Osteocyte (in vitro differentiated cells): ENCODE measurements at regions not wholly inside any gene's neighbourhood (a gene's known extent, or its start where the extent isn't known, plus 50 kb on each side); places are given as distances from the start of the nearest gene placed in this dataset.

Source experiments
- DNase-seq: peaks from one replicate; pipeline ENCODE4 v3.0.0; 2021; ENCODE audit warnings: mixed read lengths; ENCODE audit not compliant: unreplicated experiment; ENCODE audit errors: extremely low spot score
- H3K27ac Mint-ChIP-seq: one replicate; pipeline ENCODE4 v1.8.0; 2021; ENCODE audit warnings: mild to moderate bottlenecking, mixed read lengths; ENCODE audit not compliant: unreplicated experiment
- H3K27me3 Mint-ChIP-seq: one replicate; pipeline ENCODE4 v1.8.0; 2021; ENCODE audit warnings: mixed read lengths; ENCODE audit not compliant: unreplicated experiment
- H3K36me3 Mint-ChIP-seq: one replicate; pipeline ENCODE4 v1.8.0; 2021; ENCODE audit warnings: mixed read lengths; ENCODE audit not compliant: unreplicated experiment
- H3K4me1 Mint-ChIP-seq: one replicate; pipeline ENCODE4 v1.8.0; 2021; ENCODE audit warnings: mixed read lengths; ENCODE audit not compliant: unreplicated experiment
- H3K4me3 Mint-ChIP-seq: one replicate; pipeline ENCODE4 v1.8.0; 2021; ENCODE audit warnings: mild to moderate bottlenecking, moderate library complexity, mixed read lengths; ENCODE audit not compliant: unreplicated experiment
- H3K9me3 Mint-ChIP-seq: one replicate; pipeline ENCODE4 v1.8.0; 2021; ENCODE audit warnings: mixed read lengths; ENCODE audit not compliant: unreplicated experiment
- CTCF ChIP-seq: fragments of 200-600 bp; sonication (generic); IDR thresholded peaks from 2 replicates; pipeline ENCODE4 v1.5.0; 2021; ENCODE audit warnings: antibody characterized with exemption, mild to moderate bottlenecking, moderate library complexity

GRCh38 chr15:87753539-87753938 lies 503.0 kb downstream of the NTRK3 start:
- H3K27me3 Mint-ChIP-seq = peaks cover 5% of the 10 kb centered on the region

GRCh38 chr15:87752250-87752951 lies 504.1 kb downstream of the NTRK3 start:
- DNase-seq = no peak
- Mint-ChIP-seq H3K4me3 (no peak overlapping the region), H3K36me3 (no peaks in the 10 kb centered on the region), H3K27ac (peak overlapping the region; percentile 16), H3K27me3 (peaks cover 5% of the 10 kb centered on the region), H3K4me1 (peaks cover 24% of the 10 kb centered on the region), H3K9me3 (no peaks in the 10 kb centered on the region)
- no peak for TF ChIP-seq CTCF

More at GRCh38 chr15:87753539-87753938, 503.0 kb downstream of the NTRK3 start:
- Mint-ChIP-seq H3K4me3 (no peak overlapping the region), H3K4me1 (peaks cover 24% of the 10 kb centered on the region), H3K9me3 (no peaks in the 10 kb centered on the region), H3K27ac (no peak overlapping the region), H3K36me3 (no peaks in the 10 kb centered on the region)
- TF ChIP-seq CTCF = no peak
- no peak for DNase-seq

- Mint-ChIP-seq H3K4me3 (no peak overlapping the region), H3K27ac (no peak overlapping the region), H3K9me3 (no peaks in the 10 kb centered on the region), H3K27me3 (no peaks in the 10 kb centered on the region), H3K4me1 (peaks cover 20% of the 10 kb centered on the region), H3K36me3 (no peaks in the 10 kb centered on the region)
- TF ChIP-seq CTCF = no peak
- no peak for DNase-seq
These were observed 508.1 kb downstream of the NTRK3 start for GRCh38 chr15:87748483-87748882.

GRCh38 chr15:87747087-87747486 lies 509.5 kb downstream of the NTRK3 start:
- no peak for DNase-seq
- Mint-ChIP-seq H3K27ac (no peak overlapping the region), H3K4me3 (no peak overlapping the region), H3K27me3 (no peaks in the 10 kb centered on the region), H3K36me3 (no peaks in the 10 kb centered on the region), H3K4me1 (peaks cover 7% of the 10 kb centered on the region), H3K9me3 (no peaks in the 10 kb centered on the region)
- no peak for TF ChIP-seq CTCF

GRCh38 chr15:87746333-87746732 lies 510.2 kb downstream of the NTRK3 start:
- DNase-seq = no peak
- H3K27ac Mint-ChIP-seq = no peak overlapping the region
- peaks cover under 1% of the 10 kb centered on the region for H3K4me1 Mint-ChIP-seq
- no peaks in the 10 kb centered on the region for H3K9me3 Mint-ChIP-seq
- no peak overlapping the region for H3K4me3 Mint-ChIP-seq
- TF ChIP-seq CTCF = no peak
- H3K36me3 Mint-ChIP-seq = no peaks in the 10 kb centered on the region
- no peaks in the 10 kb centered on the region for H3K27me3 Mint-ChIP-seq
